Spinal cord (tissue), 9 donors: ENCODE measurements at regions not wholly inside any gene's neighbourhood (a gene's known extent, or its start where the extent isn't known, plus 50 kb on each side); places are given as distances from the start of the nearest gene placed in this dataset.

Experiments used
- DNase-seq, 6 donors: peaks; one replicate each; pipeline versions ENCODE4 v3.0.0 to v3.0.0-alpha.2; 2013 to 2015; ENCODE audit warnings: low spot score in 6 of 6, low read depth in 4 of 6
- H3K27ac ChIP-seq: one replicate; pipeline ENCODE4 v1.5.1; 2013; ENCODE audit warnings: low read depth, low read length, control low read depth
- H3K27me3 ChIP-seq: one replicate; pipeline ENCODE4 v1.6.1; 2013; ENCODE audit warnings: low read length; ENCODE audit not compliant: control insufficient read depth, insufficient read depth
- H3K36me3 ChIP-seq: one replicate; pipeline ENCODE4 v1.6.1; 2013; ENCODE audit warnings: low read length; ENCODE audit not compliant: control insufficient read depth, insufficient read depth
- H3K4me1 ChIP-seq: one replicate; pipeline ENCODE4 v1.6.1; 2013; ENCODE audit warnings: low read length; ENCODE audit not compliant: control insufficient read depth, insufficient read depth
- H3K4me3 ChIP-seq: one replicate; pipeline ENCODE4 v1.5.1; 2013; ENCODE audit warnings: low read depth, low read length, control low read depth
- H3K9me3 ChIP-seq: one replicate; pipeline ENCODE4 v1.6.1; 2013; ENCODE audit warnings: low read length; ENCODE audit not compliant: control insufficient read depth, insufficient read depth
- WGBS: methylation state at CpG from one replicate; pipeline ENCODE4 v1.1.5; 2013; ENCODE audit warnings: missing lambda C conversion rate; ENCODE audit not compliant: insufficient coverage; 5-methylcytosine and 5-hydroxymethylcytosine counted together
- donor health status: healthy.

GRCh38 chr2:136062066-136062837, 55.7 kb downstream of the CXCR4 start:
- Histone ChIP-seq H3K4me1 (peaks cover 3% of the 10 kb centered on the region), H3K36me3 (no peaks in the 10 kb centered on the region), H3K4me3 (no peak overlapping the region), H3K27ac (no peak overlapping the region), H3K27me3 (no peaks in the 10 kb centered on the region), H3K9me3 (no peaks in the 10 kb centered on the region)
- DNase-seq = no peak
- WGBS = 88% methylated on average over 4 of the region's 4 CpGs

- peaks cover 3% of the 10 kb centered on the region for H3K4me1 ChIP-seq
- H3K36me3 ChIP-seq = no peaks in the 10 kb centered on the region
- H3K27me3 ChIP-seq = no peaks in the 10 kb centered on the region
- no peak overlapping the region for H3K4me3 ChIP-seq
- peak in 1 of 6 donors; percentile 53 for DNase-seq
- H3K27ac ChIP-seq = no peak overlapping the region
- H3K9me3 ChIP-seq = no peaks in the 10 kb centered on the region
- 76% methylated on average over 3 of the region's 3 CpGs for WGBS
Measured at GRCh38 chr2:136060416-136060815, 57.5 kb downstream of the CXCR4 start.

DNA sequence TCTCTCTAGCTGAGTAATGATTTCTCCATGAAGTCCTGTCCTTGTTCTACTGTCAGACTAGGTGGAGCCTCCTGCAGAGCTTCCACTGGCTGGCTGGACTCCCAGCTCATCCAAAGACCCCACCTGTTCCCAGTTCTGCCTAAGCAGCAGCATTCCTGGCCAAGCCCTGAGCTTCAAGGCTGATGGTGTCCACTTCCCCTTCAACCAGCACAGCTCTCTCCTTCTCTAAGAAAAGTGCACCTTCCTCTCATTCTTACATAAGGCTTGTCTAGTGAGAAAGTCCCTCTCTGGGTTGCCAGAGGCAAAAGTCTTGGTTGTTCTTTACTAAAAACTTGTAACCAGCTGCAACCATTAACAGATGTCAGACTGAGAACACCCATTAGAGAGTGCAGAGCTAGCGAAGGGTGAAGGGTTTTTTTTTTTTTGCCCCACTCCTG, 58.9 kb downstream of the CXCR4 start:
- WGBS = no CpG with 5 or more reads among the region's 1 CpG
- no peaks in the 10 kb centered on the region for H3K9me3 ChIP-seq
- no peak for DNase-seq
- peaks cover 3% of the 10 kb centered on the region for H3K4me1 ChIP-seq
- no peak overlapping the region for H3K4me3 ChIP-seq
- no peaks in the 10 kb centered on the region for H3K36me3 ChIP-seq
- H3K27me3 ChIP-seq = no peaks in the 10 kb centered on the region
- no peak overlapping the region for H3K27ac ChIP-seq

- H3K4me3 ChIP-seq = no peak overlapping the region
- no peak overlapping the region for H3K27ac ChIP-seq
- DNase-seq = peak in 1 of 6 donors; percentile 23
- peaks cover 3% of the 10 kb centered on the region for H3K4me1 ChIP-seq
- no peaks in the 10 kb centered on the region for H3K36me3 ChIP-seq
- H3K27me3 ChIP-seq = no peaks in the 10 kb centered on the region
- no peaks in the 10 kb centered on the region for H3K9me3 ChIP-seq
Measured at GRCh38 chr2:136058262-136058661, 59.7 kb downstream of the CXCR4 start.

DNA sequence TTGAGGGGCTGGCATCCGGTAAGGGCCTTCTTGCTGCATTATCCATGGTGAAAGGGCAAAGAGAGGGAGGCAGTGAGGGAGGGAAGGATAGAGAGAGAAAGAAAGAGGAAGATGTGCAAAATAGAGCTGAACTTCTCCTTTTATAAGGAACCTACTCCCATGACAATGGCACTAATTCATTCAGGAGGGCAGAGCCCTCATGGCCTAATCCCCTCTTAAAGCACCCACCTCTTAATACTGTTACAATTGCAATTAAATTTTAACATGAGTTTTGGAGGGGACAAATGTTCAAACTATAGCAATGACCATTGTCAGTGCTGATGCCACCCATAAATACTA, 60.2 kb downstream of the CXCR4 start:
- peaks cover 3% of the 10 kb centered on the region for H3K4me1 ChIP-seq
- H3K36me3 ChIP-seq = no peaks in the 10 kb centered on the region
- no peak for DNase-seq
- H3K27me3 ChIP-seq = no peaks in the 10 kb centered on the region
- H3K4me3 ChIP-seq = no peak overlapping the region
- WGBS = 50% methylated on average over 1 of the region's 1 CpG
- no peak overlapping the region for H3K27ac ChIP-seq
- no peaks in the 10 kb centered on the region for H3K9me3 ChIP-seq

GRCh38 chr2:136057023-136057801, 60.7 kb downstream of the CXCR4 start:
- Histone ChIP-seq H3K4me1 (peaks cover 3% of the 10 kb centered on the region), H3K36me3 (no peaks in the 10 kb centered on the region), H3K9me3 (no peaks in the 10 kb centered on the region), H3K27ac (no peak overlapping the region), H3K4me3 (no peak overlapping the region), H3K27me3 (no peaks in the 10 kb centered on the region)
- DNase-seq = no peak
- WGBS = 84% methylated on average over 3 of the region's 6 CpGs

DNA sequence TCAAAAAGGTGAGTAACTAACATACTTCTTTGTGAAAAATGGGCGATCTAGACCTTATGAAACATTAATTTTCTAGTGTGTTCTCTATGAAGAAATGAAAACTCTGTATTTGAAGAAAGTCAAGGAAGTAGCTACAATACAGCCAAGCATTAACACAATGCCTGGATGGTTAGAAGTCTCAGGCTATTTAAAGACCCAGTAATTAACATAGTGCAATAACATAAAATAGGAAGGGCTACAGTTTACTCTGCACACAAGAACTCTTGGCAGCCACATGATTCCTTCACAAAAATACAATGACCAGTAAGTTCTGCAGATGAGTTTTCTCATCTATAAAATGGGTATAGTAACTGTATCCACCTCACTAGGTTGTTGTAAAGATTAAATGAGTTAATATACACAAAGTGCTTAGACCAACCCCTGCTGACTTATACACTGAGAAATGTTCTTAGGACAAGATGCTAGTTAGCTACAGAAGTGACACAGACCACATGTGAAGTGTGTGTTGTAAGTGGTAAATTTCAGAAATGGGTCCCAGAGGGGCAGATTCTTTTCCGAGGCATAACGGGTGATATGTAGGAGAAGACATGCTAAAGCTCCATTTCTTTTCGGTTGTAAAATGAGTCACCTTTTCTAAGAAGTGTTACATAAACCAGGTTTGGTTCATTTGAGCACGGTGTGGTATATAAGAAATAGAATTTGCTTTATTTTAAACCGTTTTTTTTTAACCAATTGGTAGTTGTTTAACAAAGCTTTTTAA, 61.8 kb downstream of the CXCR4 start:
- Histone ChIP-seq H3K4me1 (peaks cover 3% of the 10 kb centered on the region), H3K9me3 (no peaks in the 10 kb centered on the region)
- WGBS = no CpG with 5 or more reads among the region's 6 CpGs

GRCh38 chr2:136054856-136055255, 63.1 kb downstream of the CXCR4 start:
- Histone ChIP-seq H3K36me3 (no peaks in the 10 kb centered on the region), H3K4me1 (peaks cover 3% of the 10 kb centered on the region), H3K4me3 (no peak overlapping the region), H3K9me3 (no peaks in the 10 kb centered on the region), H3K27me3 (no peaks in the 10 kb centered on the region), H3K27ac (no peak overlapping the region)
- WGBS = no CpG with 5 or more reads among the region's 3 CpGs
- no peak for DNase-seq

More for the DNA sequence above, 61.8 kb downstream of the CXCR4 start:
- Histone ChIP-seq H3K27ac (no peak overlapping the region), H3K36me3 (no peaks in the 10 kb centered on the region), H3K27me3 (no peaks in the 10 kb centered on the region), H3K4me3 (no peak overlapping the region)
- no peak for DNase-seq

DNA sequence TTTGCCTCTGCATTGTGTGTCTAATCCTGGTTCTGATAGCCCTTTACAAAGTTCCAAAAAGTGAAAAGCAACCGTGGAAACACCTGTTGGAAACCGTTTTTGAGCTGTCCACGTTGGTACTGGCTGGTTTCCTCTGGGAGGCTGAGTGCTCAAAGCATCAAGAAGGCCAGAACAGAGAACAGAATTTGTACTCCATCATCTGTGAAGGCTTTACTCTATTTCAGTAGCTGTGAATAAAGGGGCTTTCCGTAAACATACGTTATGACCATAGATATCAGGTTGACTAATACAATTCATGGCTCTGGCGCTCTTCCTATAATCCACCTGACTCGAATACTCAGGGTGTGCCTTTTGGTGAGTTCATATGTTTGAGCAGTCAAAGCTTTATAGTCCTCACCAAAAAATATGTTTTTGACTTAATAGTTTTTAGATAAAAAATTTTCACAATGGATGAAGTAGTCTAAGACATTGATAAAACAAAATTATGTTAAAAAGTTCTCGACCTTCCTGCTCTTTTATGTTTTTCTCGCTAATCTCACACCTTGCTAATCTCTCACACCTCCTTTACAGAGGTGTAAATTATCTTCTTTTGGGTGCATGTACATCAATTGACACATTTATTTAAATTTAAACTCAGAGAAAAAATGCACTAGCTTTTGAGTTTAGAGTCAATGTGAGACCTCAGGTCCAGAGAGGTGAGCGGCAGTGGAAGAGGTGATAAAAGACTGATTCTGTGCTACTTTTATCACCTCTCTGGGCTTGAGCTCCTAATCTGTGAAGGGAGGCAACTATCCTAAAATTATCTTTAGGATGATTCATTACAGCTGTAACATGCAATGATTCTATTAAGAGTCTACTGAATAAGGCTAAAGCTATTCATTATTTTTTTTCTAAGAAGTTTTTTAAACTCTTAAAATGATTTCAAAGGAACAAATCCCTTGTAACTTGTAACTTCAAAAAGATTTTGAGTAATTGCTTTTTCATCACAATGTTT, 65.3 kb downstream of the CXCR4 start:
- WGBS = 64% methylated on average over 3 of the region's 10 CpGs
- Histone ChIP-seq H3K4me3 (no peak overlapping the region), H3K9me3 (no peaks in the 10 kb centered on the region), H3K27ac (no peak overlapping the region), H3K4me1 (no peaks in the 10 kb centered on the region), H3K36me3 (no peaks in the 10 kb centered on the region), H3K27me3 (no peaks in the 10 kb centered on the region)
- DNase-seq = no peak
